Lower leg skin (tissue), 3 donors: ENCODE measurements at regions not wholly inside any gene's neighbourhood (a gene's known extent, or its start where the extent isn't known, plus 50 kb on each side); places are given as distances from the start of the nearest gene placed in this dataset.

Source experiments
- POLR2A ChIP-seq, 2 donors: fragments of 450-650 bp; IDR thresholded peaks; one replicate each; pipeline ENCODE4 v1.6.1; 2016 to 2017; ENCODE audit warnings: antibody characterized with exemption in 2 of 2, mild to moderate bottlenecking in 1 of 2, moderate library complexity in 1 of 2
- TF ChIP-seq, protein P1 (sequence below), 3 donors: fragments of 450-650 bp; IDR thresholded peaks; one replicate each; pipeline ENCODE4 v1.5.1; 2016; ENCODE audit warnings: antibody characterized with exemption in 3 of 3, mild to moderate bottlenecking in 3 of 3, moderate library complexity in 2 of 3

DNA sequence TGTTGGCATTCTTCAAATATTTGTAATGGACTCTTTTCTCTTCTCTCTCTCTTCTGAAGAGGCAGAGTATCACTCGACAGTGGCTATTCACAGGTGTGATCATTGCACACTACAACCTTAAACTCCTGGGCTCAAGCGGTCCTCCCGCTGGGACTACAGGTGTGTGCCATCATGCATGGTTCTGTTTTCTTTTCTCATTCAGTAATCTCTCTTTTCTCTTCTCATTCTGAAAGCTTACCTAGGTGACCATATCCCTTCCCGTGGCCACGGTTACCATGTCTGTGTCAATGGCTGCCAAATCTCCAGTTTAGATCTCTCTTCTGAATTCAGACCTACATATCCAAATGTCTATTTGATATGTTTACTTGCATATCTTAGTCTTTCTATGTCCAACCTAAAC lies 96.3 kb downstream of the SOX2 start:
- TF ChIP-seq, protein P1, sequence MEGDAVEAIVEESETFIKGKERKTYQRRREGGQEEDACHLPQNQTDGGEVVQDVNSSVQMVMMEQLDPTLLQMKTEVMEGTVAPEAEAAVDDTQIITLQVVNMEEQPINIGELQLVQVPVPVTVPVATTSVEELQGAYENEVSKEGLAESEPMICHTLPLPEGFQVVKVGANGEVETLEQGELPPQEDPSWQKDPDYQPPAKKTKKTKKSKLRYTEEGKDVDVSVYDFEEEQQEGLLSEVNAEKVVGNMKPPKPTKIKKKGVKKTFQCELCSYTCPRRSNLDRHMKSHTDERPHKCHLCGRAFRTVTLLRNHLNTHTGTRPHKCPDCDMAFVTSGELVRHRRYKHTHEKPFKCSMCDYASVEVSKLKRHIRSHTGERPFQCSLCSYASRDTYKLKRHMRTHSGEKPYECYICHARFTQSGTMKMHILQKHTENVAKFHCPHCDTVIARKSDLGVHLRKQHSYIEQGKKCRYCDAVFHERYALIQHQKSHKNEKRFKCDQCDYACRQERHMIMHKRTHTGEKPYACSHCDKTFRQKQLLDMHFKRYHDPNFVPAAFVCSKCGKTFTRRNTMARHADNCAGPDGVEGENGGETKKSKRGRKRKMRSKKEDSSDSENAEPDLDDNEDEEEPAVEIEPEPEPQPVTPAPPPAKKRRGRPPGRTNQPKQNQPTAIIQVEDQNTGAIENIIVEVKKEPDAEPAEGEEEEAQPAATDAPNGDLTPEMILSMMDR (IDR thresholded peaks at IDR 0.05) = no peak
- TF ChIP-seq POLR2A (IDR thresholded peaks at IDR 0.05) = no peak
